GM19438 (cell line): ENCODE measurements at regions not wholly inside any gene's neighbourhood (a gene's known extent, or its start where the extent isn't known, plus 50 kb on each side); places are given as distances from the start of the nearest gene placed in this dataset.

Experiments
- ATAC-seq: cut with Tn5 transposase; IDR thresholded peaks from one replicate; pipeline ENCODE4 v1.9.1; 2021; ENCODE audit warnings: low read depth; ENCODE audit not compliant: unreplicated experiment

- no peak for ATAC-seq
These were observed 160.3 kb downstream of the TMEM18 start for GRCh38 chr2:516944-517343.

- ATAC-seq: no peak
These were observed 161.1 kb downstream of the TMEM18 start for GRCh38 chr2:516131-516530.

DNA sequence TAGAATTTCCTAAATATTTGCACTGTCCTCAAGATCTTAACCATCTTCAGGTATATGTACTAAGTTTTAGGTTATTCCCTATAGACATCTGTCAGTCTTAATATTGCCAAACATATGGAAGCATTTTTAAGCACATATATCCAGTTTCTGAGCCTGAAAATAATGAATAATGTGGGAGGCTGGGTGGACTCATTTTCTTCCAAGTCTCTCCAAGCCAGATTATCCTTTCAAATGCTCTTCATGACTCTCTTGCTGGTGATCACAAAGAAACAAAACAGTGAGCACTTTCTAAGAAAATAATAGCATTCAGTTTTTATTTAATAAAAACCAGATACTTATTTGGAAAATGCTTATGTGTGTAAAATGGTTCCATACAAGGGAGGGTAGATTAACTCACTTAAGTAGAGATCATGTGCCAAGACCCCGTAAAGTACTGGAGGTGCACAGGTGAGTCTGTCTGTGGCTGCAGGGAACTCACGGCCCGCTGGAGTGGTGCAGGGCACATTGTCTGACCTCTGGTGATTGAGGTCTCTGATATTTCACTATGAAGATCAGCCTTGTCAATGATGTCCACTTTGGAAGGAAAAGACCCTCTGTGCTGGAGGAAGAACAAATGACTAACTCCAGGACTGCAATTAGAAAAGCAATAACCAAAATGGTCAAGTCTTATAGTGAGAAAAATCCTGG, 161.6 kb downstream of the TMEM18 start:
- ATAC-seq: no peak

- ATAC-seq: no peak
These were observed 163.1 kb downstream of the TMEM18 start for GRCh38 chr2:513981-514706.

DNA sequence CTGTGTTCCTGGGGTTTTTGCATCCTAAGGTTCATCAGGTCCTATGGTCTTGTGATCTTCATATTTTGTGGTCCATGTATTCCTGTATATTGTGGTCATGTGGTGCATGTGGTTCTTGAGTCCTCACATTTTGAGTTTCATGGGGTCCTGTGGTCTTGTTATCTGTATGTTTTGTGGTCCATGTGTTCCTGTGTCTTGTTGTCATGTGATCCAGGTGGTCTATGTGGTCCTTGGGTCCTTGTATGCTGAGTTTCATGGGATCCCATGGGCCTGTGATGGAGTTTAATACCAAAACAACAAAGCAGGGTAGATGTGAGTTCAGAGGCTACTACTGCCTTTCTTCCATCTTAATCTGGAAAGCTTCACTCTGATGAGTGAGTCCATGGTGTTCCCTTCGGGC, 166.4 kb downstream of the TMEM18 start:
- ATAC-seq: no peak

DNA sequence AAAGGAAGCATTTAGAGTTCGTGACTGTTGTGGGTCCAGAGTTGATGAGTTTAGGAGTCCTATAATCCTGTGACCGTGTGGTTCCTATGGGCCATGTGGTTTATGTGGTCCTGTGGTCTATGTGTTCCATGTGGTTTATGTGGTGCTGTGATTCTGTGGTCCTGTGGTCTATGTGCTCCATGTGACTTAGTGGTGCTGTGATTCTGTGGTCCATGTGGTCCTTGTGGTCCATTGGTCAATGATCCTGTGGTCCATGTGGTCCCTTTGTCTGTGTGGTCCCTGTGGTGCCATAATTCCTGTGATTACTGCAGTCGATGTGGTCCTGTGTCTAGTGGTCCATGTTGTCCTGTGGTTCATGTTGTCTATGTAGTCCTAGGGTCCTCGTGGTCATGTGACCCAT, 167.3 kb downstream of the TMEM18 start:
- no peak for ATAC-seq

DNA sequence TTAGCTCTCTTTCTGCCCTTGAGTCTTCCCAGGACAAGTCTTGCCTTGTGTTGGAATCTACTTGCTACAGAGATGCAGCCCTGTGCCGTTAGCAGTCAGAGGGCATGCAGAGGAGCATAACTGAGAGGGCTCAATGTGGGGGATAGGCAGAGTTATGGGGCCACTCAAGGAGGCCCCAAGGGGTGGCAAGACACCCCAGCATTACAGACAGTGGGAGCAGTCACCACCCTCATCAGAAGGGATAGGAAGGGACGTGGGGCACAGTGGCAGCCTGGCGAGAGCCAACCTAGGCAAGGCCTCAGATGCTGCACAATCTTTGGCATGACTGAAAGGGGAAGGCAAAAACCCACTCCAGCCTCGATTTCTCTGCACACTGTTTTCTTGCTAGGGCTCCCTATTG, 169.1 kb downstream of the TMEM18 start:
- no peak for ATAC-seq

DNA sequence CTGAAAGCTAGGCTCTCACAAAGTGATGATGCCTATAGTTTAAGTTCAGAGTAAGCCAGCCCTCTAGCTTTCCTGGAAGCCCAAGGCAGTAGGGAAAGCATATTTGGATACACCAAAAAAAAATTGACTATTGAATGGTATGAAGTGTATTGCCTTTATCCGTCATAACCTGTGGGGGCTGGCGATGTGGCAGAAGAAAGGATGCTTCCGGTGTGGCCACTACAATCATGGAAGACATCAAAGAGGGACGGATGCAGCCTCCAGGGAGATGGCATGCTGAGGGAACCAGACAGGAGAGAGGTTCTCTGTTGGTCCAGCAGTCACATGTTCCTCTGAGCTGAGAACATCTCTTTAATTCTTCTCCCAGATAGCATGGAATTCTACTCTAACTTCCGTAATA, 170.3 kb downstream of the TMEM18 start:
- no peak for ATAC-seq

DNA sequence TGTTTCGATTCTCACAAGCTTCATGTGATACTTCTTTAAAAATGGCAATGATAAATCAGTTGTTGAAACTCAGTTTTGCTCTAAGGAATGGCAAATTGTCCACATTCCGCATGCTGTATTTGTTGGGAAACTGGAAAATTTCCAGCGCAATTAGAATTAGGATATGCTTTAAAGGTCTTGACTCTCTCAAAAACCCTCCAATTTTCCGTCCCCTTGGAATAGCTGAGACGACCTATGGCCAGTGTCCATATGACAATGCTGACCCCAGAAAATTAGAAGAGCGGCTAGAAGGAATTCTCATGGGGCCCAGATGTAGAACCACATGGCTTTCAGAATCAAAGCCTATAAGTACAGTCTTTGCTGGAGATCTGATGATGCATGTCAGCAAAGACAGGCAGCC, 170.8 kb downstream of the TMEM18 start:
- ATAC-seq: no peak

- ATAC-seq: no peak
These were observed 171.3 kb downstream of the TMEM18 start for GRCh38 chr2:505941-506340.

- ATAC-seq: no peak
These were observed 173.8 kb downstream of the TMEM18 start for GRCh38 chr2:503288-503999.

DNA sequence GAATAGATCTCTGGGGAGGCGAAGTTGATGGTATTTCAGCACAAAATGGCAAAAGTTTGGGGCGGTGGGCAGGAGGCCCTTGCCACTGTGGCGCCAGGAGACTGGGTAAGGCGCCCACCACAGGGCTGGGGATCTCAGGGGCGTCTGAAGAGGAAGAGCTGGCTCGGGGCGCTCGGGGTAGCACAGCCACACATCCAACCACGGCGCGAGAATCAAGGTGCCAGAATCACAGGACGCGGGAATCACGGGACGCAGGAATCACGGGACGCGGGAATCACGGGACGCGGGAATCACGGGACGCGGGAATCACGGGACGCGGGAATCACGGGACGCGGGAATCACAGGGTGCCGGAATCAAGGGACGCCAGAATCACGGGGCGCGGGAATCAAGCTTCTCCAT, 174.4 kb downstream of the TMEM18 start:
- ATAC-seq: no peak

DNA sequence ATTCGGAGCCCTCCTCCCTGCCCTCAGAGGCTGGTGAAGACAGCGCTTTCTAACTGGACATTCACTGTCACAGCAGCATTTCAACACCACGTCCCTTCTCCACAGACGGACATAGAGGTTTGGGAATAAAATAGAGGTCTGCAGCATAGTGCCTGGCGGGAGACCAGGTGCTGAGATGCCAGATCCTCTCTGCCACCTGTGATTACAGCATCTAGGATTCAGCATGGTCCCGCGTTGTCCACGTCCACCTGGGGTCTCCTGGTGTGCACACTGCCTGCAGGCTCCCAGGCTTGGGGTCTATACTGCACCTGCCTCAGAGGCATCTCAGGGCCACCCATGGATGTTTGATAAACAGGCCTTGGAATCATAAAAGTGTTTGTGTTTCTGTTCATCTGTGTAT, 175.5 kb downstream of the TMEM18 start:
- ATAC-seq: no peak

DNA sequence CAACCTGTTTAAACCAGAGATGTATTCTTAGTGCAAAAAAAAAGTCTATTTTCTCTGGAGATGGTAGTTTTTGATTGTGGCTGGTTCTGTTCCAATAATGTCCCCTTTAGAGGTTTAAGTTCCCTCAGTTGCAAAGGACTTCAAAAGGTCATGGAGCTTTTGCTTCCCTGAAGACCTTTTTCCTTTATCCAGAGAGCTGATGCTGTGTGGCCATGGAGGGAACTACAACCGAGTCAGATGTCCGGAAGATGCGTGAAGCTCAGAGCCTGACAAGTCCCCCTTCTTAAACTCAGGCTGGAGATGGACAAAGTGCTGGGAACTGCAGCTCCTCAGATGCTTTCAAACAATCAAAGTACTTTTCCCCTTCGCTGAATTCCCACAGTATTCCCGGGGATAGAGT, 176.1 kb downstream of the TMEM18 start:
- ATAC-seq: no peak

DNA sequence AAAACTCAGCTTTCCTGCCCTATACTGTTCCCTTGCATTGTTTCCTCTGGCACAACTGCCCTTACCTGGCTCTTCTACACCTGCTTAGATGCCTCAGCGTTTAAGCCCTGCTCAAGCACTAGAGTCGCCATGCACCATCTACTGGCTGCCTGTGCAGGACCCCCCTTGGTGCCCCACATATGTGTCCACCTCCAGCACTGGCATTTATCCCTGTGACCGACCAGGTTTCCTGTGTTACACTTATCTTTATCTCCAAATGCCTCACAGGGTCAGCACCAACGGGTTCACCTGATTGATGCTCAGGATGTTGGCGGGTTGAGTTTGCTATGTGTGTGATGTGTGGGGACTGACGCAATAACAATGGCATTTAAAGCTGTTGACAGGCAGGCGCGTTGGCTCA, 177.5 kb downstream of the TMEM18 start:
- no peak for ATAC-seq

DNA sequence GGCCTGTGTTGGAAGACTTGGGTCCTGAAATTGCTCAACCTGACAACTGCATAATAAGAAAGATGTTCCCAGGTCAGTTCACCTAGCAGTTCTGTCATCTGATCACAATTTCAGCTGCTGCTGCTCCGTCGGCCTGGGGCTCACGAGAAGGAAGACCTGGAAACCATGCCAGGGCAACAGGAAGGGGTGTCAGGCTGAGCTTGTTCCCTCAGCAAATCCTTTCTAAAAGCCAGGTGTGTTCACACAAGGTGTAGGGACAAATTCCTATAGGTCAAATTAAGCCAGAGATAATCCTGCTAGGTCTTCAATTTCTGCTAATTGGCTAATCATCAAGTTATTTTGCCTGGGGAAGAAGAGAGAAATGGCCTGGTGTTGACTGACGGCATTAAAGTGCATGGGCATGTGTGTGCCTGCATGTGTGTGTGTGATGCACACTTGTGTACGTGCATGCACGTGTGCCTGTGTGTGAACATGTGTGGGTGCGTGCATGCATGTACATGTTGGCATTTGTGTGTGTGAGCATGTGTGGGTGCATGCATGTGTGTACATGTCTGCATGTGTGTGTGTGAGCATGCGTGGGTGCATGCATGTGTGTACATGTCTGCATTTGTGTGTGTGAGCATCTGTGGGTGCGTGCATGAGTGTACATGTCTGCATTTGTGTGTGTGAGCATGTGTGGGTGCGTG, 178.6 kb downstream of the TMEM18 start:
- ATAC-seq: no peak

GRCh38 chr2:497770-498492, 179.3 kb downstream of the TMEM18 start:
- ATAC-seq: no peak

DNA sequence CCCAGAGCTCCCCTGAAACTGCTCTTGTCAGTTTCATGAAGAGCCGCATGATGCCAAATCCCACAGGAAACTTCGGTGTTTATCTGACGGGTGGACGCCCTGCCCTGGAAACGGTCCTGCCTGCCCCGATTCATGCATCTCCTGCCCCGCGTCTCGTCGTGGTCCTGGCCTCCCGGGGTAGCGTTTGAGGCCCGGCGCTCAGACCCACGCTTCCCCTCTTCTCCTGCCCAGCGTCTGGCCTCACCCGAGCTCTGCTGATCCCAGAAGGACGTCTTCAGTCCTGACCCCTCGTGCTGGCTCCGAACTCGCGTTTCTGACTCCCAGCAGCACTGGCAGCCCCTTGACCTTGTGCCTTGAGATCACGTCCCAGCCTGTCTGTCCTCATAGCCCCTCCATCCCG, 180.5 kb downstream of the TMEM18 start:
- no peak for ATAC-seq

DNA sequence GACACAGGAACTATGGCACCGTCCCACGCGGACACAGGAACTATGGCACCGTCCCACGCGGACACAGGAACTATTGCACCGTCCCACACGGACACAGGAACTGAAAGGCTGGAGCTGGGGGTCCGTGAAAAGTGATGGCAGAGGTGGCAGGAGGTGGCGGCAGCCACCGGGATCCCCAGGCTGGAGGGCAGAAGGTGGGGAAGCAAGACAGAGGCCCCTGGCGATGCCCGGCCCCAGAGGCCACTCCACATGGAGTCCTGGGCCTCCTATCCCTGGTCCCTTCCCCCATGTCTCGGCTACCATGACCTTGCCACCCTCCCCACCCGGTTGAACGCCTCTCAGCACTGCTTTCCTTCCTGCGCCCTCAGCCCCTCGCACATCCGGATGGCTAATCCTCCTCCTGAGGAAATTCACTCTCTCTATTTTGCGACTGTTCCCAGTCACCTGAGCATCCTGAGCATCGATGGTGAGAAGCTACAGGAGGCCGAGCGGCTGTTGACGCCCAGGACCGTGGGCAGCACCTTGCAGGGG, 181.4 kb downstream of the TMEM18 start:
- no peak for ATAC-seq

GRCh38 chr2:494853-495252, 182.4 kb downstream of the TMEM18 start:
- ATAC-seq: no peak
